Activated B cell treated with CpG ODN at 0.5 μM for 24 hours (primary cell): ENCODE measurements at regions not wholly inside any gene's neighbourhood (a gene's known extent, or its start where the extent isn't known, plus 50 kb on each side); places are given as distances from the start of the nearest gene placed in this dataset.

ENCODE experiments used
- ATAC-seq: fragments of 200-7000 bp; cut with Tn5 transposase; one replicate; pipeline ENCODE4 v1.10.0; 2021; ENCODE audit warnings: low read depth, mild to moderate bottlenecking, moderate library complexity
- CTCF ChIA-PET: fragments of 350-600 bp; sonication (Branson Sonifier 250); formaldehyde crosslinking; loops from one replicate; lab custom pipeline; 2021; ENCODE audit warnings: antibody characterized with exemption; lab: Charles Lee
- POLR2A ChIA-PET: fragments of 350-600 bp; sonication (Branson Sonifier 250); formaldehyde crosslinking; loops from one replicate; lab custom pipeline; 2021; ENCODE audit warnings: antibody characterized with exemption; lab: Charles Lee
- DNase-seq: peaks from one replicate; pipeline ENCODE4 v3.0.0; 2022
- H3K27ac Mint-ChIP-seq: one replicate; pipeline ENCODE4 v1.8.0; 2020; ENCODE audit warnings: mixed read lengths
- H3K27me3 Mint-ChIP-seq: one replicate; pipeline ENCODE4 v1.8.0; 2021; ENCODE audit warnings: mixed read lengths
- H3K36me3 Mint-ChIP-seq: one replicate; pipeline ENCODE4 v1.8.0; 2021; ENCODE audit warnings: low read depth, mixed read lengths
- H3K4me1 Mint-ChIP-seq: one replicate; pipeline ENCODE4 v1.8.0; 2021; ENCODE audit warnings: mixed read lengths
- H3K4me3 Mint-ChIP-seq: one replicate; pipeline ENCODE4 v1.8.0; 2020; ENCODE audit warnings: mild to moderate bottlenecking, mixed read lengths
- H3K9me3 Mint-ChIP-seq: one replicate; pipeline ENCODE4 v1.8.0; 2020; ENCODE audit warnings: mixed read lengths
- intact Hi-C: fragments of 100-400 bp; cut with micrococcal nuclease; formaldehyde crosslinking; loops from one replicate; pipeline ENCODE4 v1.15.1; 2024
- TF ChIP-seq, protein P1 (sequence below): fragments of 200-600 bp; IDR thresholded peaks from one replicate; pipeline ENCODE4 v1.8.0; 2022; ENCODE audit warnings: antibody characterized with exemption, mild to moderate bottlenecking

- intact Hi-C loops = no loop called here
- no peaks in the 10 kb centered on the region for H3K9me3 Mint-ChIP-seq
- no peak overlapping the region for H3K27ac Mint-ChIP-seq
- H3K27me3 Mint-ChIP-seq = no peaks in the 10 kb centered on the region
- no peaks in the 10 kb centered on the region for H3K4me1 Mint-ChIP-seq
- no peaks in the 10 kb centered on the region for H3K36me3 Mint-ChIP-seq
- no peak for DNase-seq
- ChIA-PET CTCF (no interaction called here), POLR2A (no interaction called here)
- no peak overlapping the region for H3K4me3 Mint-ChIP-seq
- TF ChIP-seq, protein P1, sequence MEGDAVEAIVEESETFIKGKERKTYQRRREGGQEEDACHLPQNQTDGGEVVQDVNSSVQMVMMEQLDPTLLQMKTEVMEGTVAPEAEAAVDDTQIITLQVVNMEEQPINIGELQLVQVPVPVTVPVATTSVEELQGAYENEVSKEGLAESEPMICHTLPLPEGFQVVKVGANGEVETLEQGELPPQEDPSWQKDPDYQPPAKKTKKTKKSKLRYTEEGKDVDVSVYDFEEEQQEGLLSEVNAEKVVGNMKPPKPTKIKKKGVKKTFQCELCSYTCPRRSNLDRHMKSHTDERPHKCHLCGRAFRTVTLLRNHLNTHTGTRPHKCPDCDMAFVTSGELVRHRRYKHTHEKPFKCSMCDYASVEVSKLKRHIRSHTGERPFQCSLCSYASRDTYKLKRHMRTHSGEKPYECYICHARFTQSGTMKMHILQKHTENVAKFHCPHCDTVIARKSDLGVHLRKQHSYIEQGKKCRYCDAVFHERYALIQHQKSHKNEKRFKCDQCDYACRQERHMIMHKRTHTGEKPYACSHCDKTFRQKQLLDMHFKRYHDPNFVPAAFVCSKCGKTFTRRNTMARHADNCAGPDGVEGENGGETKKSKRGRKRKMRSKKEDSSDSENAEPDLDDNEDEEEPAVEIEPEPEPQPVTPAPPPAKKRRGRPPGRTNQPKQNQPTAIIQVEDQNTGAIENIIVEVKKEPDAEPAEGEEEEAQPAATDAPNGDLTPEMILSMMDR = no peak
- ATAC-seq = no peak
These were observed 156.3 kb upstream of the LRIG3 start for GRCh38 chr12:59076622-59077021.

- Mint-ChIP-seq H3K4me3 (no peak overlapping the region), H3K27ac (no peak overlapping the region), H3K4me1 (no peaks in the 10 kb centered on the region), H3K27me3 (no peaks in the 10 kb centered on the region), H3K36me3 (no peaks in the 10 kb centered on the region), H3K9me3 (no peaks in the 10 kb centered on the region)
- DNase-seq = no peak
- TF ChIP-seq, protein P1 = no peak
- CTCF ChIA-PET = no interaction called here
- intact Hi-C loops = no loop called here
- POLR2A ChIA-PET = interaction anchor here (0.6 kb wide), 1 partner anchor 69 kb away, joined by 3 read pairs; no protein-coding TSS in a partner anchor
- no peak for ATAC-seq
These were observed 155.7 kb upstream of the LRIG3 start for GRCh38 chr12:59075968-59076490.

GRCh38 chr12:59075141-59075540 is 154.8 kb upstream of the LRIG3 start:
- TF ChIP-seq, protein P1 = no peak
- Mint-ChIP-seq H3K9me3 (no peaks in the 10 kb centered on the region), H3K27ac (no peak overlapping the region), H3K27me3 (no peaks in the 10 kb centered on the region), H3K4me3 (no peak overlapping the region), H3K4me1 (no peaks in the 10 kb centered on the region), H3K36me3 (no peaks in the 10 kb centered on the region)
- ATAC-seq = no peak
- intact Hi-C loops = no loop called here
- POLR2A ChIA-PET = no interaction called here
- no peak for DNase-seq
- CTCF ChIA-PET = no interaction called here

GRCh38 chr12:59070322-59070933 is 150.1 kb upstream of the LRIG3 start:
- CTCF ChIA-PET = no interaction called here
- POLR2A ChIA-PET = no interaction called here
- Mint-ChIP-seq H3K27ac (no peak overlapping the region), H3K27me3 (no peaks in the 10 kb centered on the region), H3K9me3 (no peaks in the 10 kb centered on the region), H3K36me3 (no peaks in the 10 kb centered on the region), H3K4me1 (no peaks in the 10 kb centered on the region), H3K4me3 (no peak overlapping the region)
- no peak for DNase-seq
- TF ChIP-seq, protein P1 = no peak
- intact Hi-C loops = no loop called here
- no peak for ATAC-seq

- no peaks in the 10 kb centered on the region for H3K36me3 Mint-ChIP-seq
- TF ChIP-seq, protein P1 = no peak
- H3K4me1 Mint-ChIP-seq = no peaks in the 10 kb centered on the region
- ATAC-seq = no peak
- intact Hi-C loops = no loop called here
- no peaks in the 10 kb centered on the region for H3K9me3 Mint-ChIP-seq
- CTCF ChIA-PET = no interaction called here
- no peak overlapping the region for H3K27ac Mint-ChIP-seq
- POLR2A ChIA-PET = no interaction called here
- DNase-seq = no peak
- H3K4me3 Mint-ChIP-seq = no peak overlapping the region
- H3K27me3 Mint-ChIP-seq = no peaks in the 10 kb centered on the region
These were observed 149.2 kb upstream of the LRIG3 start for GRCh38 chr12:59069516-59069915.
